GM12892 (cell line): ENCODE measurements at regions not wholly inside any gene's neighbourhood (a gene's known extent, or its start where the extent isn't known, plus 50 kb on each side); places are given as distances from the start of the nearest gene placed in this dataset.

Experiments
- POLR2A ChIP-seq: IDR thresholded peaks from 2 replicates; pipeline ENCODE4 v1.6.1; 2011; ENCODE audit warnings: low read depth, low read length, control low read depth
- POLR2AphosphoS5 ChIP-seq: IDR thresholded peaks from 2 replicates; pipeline ENCODE4 v1.6.1; 2011; ENCODE audit warnings: low read depth, low read length, control low read depth
- TAF1 ChIP-seq: IDR thresholded peaks from 2 replicates; pipeline ENCODE4 v1.6.1; 2011; ENCODE audit warnings: low read depth, mild to moderate bottlenecking, control low read depth, low read length, borderline replicate concordance

GRCh38 chr13:50170447-50171037 is 155.3 kb downstream of the KCNRG start:
- no peak for TF ChIP-seq TAF1
- no peak for TF ChIP-seq POLR2A
- no peak for TF ChIP-seq POLR2AphosphoS5
